ENCODE measurements at regions not wholly inside any gene's neighbourhood (a gene's known extent, or its start where the extent isn't known, plus 50 kb on each side); places are given as distances from the start of the nearest gene placed in this dataset.
A peak's percentile ranks its signal among the peaks of the same experiment; 100 is the strongest.

- DNase-seq (ENCODE audit: low read depth), result no peak
Measured at GRCh38 chr11:69365558-69365957, 71.6 kb downstream of the MYEOV start.

- DNase-seq (ENCODE audit: low read depth), result no peak
Measured at GRCh38 chr11:69366591-69366990, 72.6 kb downstream of the MYEOV start.

- peak; percentile 28 for DNase-seq (ENCODE audit: low read depth)
Measured at GRCh38 chr11:69367211-69367964, 73.4 kb downstream of the MYEOV start.

GRCh38 chr11:69368119-69368880 is 74.3 kb downstream of the MYEOV start:
- no peak for DNase-seq (ENCODE audit: low read depth)

GRCh38 chr11:69369210-69369825 is 75.4 kb downstream of the MYEOV start:
- DNase-seq (ENCODE audit: low read depth), result no peak

- DNase-seq (ENCODE audit: low read depth), result no peak
Measured at GRCh38 chr11:69369945-69370344, 76.0 kb downstream of the MYEOV start.

- no peak for DNase-seq (ENCODE audit: low read depth)
Measured at GRCh38 chr11:69370984-69371709, 77.2 kb downstream of the MYEOV start.

GRCh38 chr11:69371731-69372588 is 78.0 kb downstream of the MYEOV start:
- no peak for DNase-seq (ENCODE audit: low read depth)

- DNase-seq (ENCODE audit: low read depth), result no peak
Measured at GRCh38 chr11:69372589-69373250, 78.8 kb downstream of the MYEOV start.

- no peak for DNase-seq (ENCODE audit: low read depth)
Measured at GRCh38 chr11:69373251-69373635, 79.3 kb downstream of the MYEOV start.

GRCh38 chr11:69374110-69374945 is 80.4 kb downstream of the MYEOV start:
- no peak for DNase-seq (ENCODE audit: low read depth)

GRCh38 chr11:69374946-69375310 is 81.0 kb downstream of the MYEOV start:
- no peak for DNase-seq (ENCODE audit: low read depth)

- no peak for DNase-seq (ENCODE audit: low read depth)
Measured at GRCh38 chr11:69375316-69376154, 81.6 kb downstream of the MYEOV start.

GRCh38 chr11:69376155-69377028 is 82.4 kb downstream of the MYEOV start:
- no peak for DNase-seq (ENCODE audit: low read depth)

- no peak for DNase-seq (ENCODE audit: low read depth)
Measured at GRCh38 chr11:69377029-69377952, 83.3 kb downstream of the MYEOV start.

- DNase-seq (ENCODE audit: low read depth), result no peak
Measured at GRCh38 chr11:69377953-69378302, 84.0 kb downstream of the MYEOV start.

Measured in M059J (cell line).